Loucy (cell line): ENCODE measurements at regions not wholly inside any gene's neighbourhood (a gene's known extent, or its start where the extent isn't known, plus 50 kb on each side); places are given as distances from the start of the nearest gene placed in this dataset.

Source experiments
- EZH2phosphoT487 ChIP-seq: fragments of 200-600 bp; IDR thresholded peaks from 2 replicates; pipeline ENCODE4 v1.6.1; 2018; ENCODE audit warnings: antibody characterized with exemption, mild to moderate bottlenecking, moderate library complexity, borderline replicate concordance
- TF ChIP-seq, protein P1 (sequence below): fragments of 200-600 bp; sonication (generic); conservative IDR thresholded peaks from 2 replicates; pipeline ENCODE4 v1.5.1; 2014; ENCODE audit warnings: mild to moderate bottlenecking, antibody characterized with exemption, low read length

DNA sequence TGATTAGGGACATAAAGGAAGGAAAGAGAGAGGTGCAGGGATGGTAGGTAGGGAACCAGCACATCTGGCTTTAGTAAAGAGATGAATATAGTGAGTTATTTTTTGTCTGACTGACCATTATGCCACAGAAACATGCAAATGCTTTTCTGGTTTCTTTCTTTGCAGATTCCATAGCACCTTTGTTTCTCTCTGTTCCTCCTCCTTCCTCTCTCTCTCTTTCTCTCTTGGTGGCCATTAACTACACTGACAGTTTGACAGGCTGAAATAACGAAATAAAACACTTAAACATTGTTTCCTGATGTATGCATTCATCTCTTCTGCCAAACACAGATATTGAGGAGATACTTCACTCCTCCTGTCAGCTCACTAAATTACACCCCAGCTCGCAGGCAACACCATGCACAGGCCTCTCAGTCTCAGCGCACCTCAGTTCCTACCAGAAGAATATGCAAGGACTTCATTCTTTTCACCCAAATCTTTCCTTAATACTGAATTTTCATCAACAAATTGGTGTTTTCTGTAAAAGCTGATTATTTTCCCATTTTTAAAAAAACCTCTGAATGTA, 406.9 kb upstream of the SOX5 start:
- TF ChIP-seq EZH2phosphoT487: no peak
- TF ChIP-seq, protein P1, sequence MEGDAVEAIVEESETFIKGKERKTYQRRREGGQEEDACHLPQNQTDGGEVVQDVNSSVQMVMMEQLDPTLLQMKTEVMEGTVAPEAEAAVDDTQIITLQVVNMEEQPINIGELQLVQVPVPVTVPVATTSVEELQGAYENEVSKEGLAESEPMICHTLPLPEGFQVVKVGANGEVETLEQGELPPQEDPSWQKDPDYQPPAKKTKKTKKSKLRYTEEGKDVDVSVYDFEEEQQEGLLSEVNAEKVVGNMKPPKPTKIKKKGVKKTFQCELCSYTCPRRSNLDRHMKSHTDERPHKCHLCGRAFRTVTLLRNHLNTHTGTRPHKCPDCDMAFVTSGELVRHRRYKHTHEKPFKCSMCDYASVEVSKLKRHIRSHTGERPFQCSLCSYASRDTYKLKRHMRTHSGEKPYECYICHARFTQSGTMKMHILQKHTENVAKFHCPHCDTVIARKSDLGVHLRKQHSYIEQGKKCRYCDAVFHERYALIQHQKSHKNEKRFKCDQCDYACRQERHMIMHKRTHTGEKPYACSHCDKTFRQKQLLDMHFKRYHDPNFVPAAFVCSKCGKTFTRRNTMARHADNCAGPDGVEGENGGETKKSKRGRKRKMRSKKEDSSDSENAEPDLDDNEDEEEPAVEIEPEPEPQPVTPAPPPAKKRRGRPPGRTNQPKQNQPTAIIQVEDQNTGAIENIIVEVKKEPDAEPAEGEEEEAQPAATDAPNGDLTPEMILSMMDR: no peak
